ENCODE measurements at regions not wholly inside any gene's neighbourhood (a gene's known extent, or its start where the extent isn't known, plus 50 kb on each side); places are given as distances from the start of the nearest gene placed in this dataset.

GRCh38 chr17:77882040-77882439 is 76.5 kb upstream of the TNRC6C start:
- TF ChIP-seq POLR2A (conservative IDR thresholded peaks at IDR 0.05) (no peak), HNRNPK (IDR thresholded peaks at IDR 0.05; ENCODE audit: low read depth, low read length, poor library complexity, severe bottlenecking) (no peak), SREBF2 (CRISPR knock-in tag; IDR thresholded peaks at IDR 0.05) (no peak), SP1 (CRISPR knock-in tag; IDR thresholded peaks at IDR 0.05) (no peak), POLR2AphosphoS5 (IDR thresholded peaks at IDR 0.05; ENCODE audit: control insufficient read depth, insufficient read depth, low read depth, low read length) (no peak), HMG20B (CRISPR knock-in tag; IDR thresholded peaks at IDR 0.05) (no peak), ZNF263 (CRISPR knock-in tag; IDR thresholded peaks at IDR 0.05; ENCODE audit: borderline replicate concordance) (no peak)
- TF ChIP-seq, protein P1, sequence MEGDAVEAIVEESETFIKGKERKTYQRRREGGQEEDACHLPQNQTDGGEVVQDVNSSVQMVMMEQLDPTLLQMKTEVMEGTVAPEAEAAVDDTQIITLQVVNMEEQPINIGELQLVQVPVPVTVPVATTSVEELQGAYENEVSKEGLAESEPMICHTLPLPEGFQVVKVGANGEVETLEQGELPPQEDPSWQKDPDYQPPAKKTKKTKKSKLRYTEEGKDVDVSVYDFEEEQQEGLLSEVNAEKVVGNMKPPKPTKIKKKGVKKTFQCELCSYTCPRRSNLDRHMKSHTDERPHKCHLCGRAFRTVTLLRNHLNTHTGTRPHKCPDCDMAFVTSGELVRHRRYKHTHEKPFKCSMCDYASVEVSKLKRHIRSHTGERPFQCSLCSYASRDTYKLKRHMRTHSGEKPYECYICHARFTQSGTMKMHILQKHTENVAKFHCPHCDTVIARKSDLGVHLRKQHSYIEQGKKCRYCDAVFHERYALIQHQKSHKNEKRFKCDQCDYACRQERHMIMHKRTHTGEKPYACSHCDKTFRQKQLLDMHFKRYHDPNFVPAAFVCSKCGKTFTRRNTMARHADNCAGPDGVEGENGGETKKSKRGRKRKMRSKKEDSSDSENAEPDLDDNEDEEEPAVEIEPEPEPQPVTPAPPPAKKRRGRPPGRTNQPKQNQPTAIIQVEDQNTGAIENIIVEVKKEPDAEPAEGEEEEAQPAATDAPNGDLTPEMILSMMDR (IDR thresholded peaks at IDR 0.05 in 2 of 3, conservative IDR thresholded peaks at IDR 0.05 in 1 of 3; ENCODE audit: insufficient read depth in 2 of 3, low read depth in 1 of 3, low read length in 3 of 3), result no peak
